Cardiac fibroblast (primary cell): ENCODE measurements at regions not wholly inside any gene's neighbourhood (a gene's known extent, or its start where the extent isn't known, plus 50 kb on each side); places are given as distances from the start of the nearest gene placed in this dataset.

Experiments used
- DNase-seq, 2 donors: peaks; one replicate each; pipeline versions ENCODE4 v3.0.0 to v3.0.0-alpha.2; 2010; ENCODE audit warnings: low read depth in 2 of 2
- H3K4me3 ChIP-seq, 2 donors: replicated peaks in 1 of 2; 1 replicate in 1 of 2; 2 replicates in 1 of 2; pipeline ENCODE4 v1.5.1; 2011; ENCODE audit warnings: low read depth in 2 of 2, low read length in 2 of 2, mild to moderate bottlenecking in 2 of 2, moderate library complexity in 1 of 2
- TF ChIP-seq, protein P1 (sequence below): IDR thresholded peaks from one replicate; pipeline ENCODE4 v1.5.1; 2011; ENCODE audit warnings: low read depth, mild to moderate bottlenecking, low read length, inconsistent platforms

DNA sequence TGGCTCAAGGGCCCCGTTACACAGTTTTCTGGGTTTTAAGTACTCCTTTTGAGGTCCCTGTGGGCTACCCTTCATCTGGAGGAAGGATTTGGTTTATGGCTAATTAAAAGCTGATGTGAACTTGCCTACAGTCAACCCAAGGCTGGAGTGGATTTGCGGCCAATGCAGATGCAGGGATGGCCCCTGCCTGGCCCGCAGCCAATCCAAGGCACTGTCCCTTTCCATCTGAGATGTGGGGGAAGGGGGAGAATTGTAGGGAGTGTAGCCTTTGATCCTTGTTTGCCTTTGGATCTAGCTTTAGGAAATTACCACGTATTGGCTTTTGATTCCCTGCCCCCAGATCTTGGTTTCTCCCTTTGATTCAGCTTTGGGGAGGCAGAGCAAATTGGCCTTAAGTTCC, 128.0 kb upstream of the GGTLC1 start:
- no peak for DNase-seq
- H3K4me3 ChIP-seq: no peak overlapping the region
- TF ChIP-seq, protein P1, sequence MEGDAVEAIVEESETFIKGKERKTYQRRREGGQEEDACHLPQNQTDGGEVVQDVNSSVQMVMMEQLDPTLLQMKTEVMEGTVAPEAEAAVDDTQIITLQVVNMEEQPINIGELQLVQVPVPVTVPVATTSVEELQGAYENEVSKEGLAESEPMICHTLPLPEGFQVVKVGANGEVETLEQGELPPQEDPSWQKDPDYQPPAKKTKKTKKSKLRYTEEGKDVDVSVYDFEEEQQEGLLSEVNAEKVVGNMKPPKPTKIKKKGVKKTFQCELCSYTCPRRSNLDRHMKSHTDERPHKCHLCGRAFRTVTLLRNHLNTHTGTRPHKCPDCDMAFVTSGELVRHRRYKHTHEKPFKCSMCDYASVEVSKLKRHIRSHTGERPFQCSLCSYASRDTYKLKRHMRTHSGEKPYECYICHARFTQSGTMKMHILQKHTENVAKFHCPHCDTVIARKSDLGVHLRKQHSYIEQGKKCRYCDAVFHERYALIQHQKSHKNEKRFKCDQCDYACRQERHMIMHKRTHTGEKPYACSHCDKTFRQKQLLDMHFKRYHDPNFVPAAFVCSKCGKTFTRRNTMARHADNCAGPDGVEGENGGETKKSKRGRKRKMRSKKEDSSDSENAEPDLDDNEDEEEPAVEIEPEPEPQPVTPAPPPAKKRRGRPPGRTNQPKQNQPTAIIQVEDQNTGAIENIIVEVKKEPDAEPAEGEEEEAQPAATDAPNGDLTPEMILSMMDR: no peak

GRCh38 chr20:24112360-24112759, 123.8 kb upstream of the GGTLC1 start:
- no peak overlapping the region for H3K4me3 ChIP-seq
- no peak for DNase-seq
- TF ChIP-seq, protein P1: no peak

DNA sequence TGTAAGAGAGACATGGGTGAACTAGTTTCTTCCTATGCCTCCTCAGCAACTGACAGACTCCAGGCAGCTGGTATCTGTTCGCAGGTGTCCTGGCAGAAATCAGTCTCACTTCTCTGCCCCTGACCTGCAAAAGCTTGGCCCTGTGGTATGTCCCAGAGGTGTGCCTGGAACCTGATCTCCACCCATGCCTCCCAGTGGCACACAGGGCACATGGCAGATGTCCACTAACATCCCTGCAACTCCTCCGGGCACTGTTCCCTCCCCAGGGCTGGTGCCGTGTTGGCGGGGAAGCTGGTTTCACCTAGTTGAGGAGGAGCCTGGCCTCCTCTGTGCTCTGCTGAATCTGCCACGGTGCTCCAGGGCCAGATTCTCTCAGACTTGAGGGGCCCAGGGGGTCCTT, 123.3 kb upstream of the GGTLC1 start:
- TF ChIP-seq, protein P1: no peak
- DNase-seq: no peak
- H3K4me3 ChIP-seq: no peak overlapping the region

DNA sequence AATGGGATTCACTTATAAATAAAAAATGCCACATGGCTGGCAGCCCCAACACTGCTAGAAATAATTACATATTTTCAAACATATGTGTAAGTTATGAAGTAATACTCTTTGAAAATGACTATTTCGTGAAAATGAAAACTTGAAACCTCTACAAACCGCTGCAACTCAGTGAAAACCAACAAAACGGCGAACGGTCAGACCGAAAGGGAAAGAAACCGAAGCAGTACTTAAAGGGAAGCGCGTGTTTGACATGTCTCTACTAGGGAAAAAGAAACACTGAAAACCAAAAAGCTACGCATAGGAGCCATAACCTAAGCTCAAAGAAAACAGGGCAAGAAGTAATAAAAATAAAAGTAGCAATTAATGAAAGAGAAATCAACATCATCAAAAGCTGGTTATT, 121.0 kb upstream of the GGTLC1 start:
- H3K4me3 ChIP-seq: no peak overlapping the region
- TF ChIP-seq, protein P1: no peak
- DNase-seq: no peak

- TF ChIP-seq, protein P1: no peak
- no peak overlapping the region for H3K4me3 ChIP-seq
- DNase-seq: no peak
These were observed 120.4 kb upstream of the GGTLC1 start for GRCh38 chr20:24109008-24109407.

- TF ChIP-seq, protein P1: no peak
- no peak overlapping the region for H3K4me3 ChIP-seq
- no peak for DNase-seq
These were observed 120.0 kb upstream of the GGTLC1 start for GRCh38 chr20:24108581-24108980.

GRCh38 chr20:24106801-24107445, 118.3 kb upstream of the GGTLC1 start:
- no peak for DNase-seq
- TF ChIP-seq, protein P1: no peak
- H3K4me3 ChIP-seq: no peak overlapping the region
